ENCODE measurements at regions not wholly inside any gene's neighbourhood (a gene's known extent, or its start where the extent isn't known, plus 50 kb on each side); places are given as distances from the start of the nearest gene placed in this dataset.

DNA sequence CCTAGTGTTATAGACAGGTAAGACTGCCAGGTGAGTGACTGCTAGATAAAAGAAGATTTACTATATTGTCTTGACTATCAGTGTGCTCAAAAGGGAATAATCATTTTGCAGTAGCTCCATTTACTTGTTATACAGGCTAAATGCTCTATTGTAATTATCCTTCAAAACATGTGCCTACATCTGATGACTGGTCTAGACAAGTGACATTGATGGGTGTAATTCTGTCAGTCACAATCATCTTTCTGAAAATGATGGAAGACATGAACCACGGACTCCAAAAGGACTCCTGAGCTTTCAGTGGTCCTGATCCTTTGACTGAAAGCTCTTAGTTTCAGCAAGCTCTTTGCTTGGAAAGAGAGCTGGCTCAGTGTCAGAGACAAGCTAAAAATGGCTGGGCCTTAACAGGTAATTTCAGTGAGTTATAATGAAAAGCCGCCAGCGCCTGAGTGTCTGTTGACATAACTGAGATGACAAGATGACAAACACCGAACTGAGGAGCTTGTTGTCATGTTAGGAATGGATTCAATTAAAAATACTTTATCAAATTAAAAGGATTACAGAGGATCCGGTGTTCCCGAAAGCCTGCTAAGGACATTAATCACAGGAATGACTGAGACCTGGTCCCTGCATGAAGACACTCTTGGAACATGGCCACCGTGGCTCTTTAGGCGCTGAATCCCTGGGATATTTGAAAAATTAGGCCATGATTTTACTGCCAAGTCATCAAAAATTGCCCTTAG, 141.7 kb downstream of the CMPK2 start:
- no peak for TF ChIP-seq CTCF (IDR thresholded peaks at IDR 0.05; ENCODE audit: borderline replicate concordance, insufficient read depth, low read depth, low read length)
- H3K4me3 ChIP-seq (ENCODE audit: low read depth, low read length): no peak overlapping the region

- TF ChIP-seq CTCF (IDR thresholded peaks at IDR 0.05; ENCODE audit: borderline replicate concordance, insufficient read depth, low read depth, low read length): no peak
- no peak overlapping the region for H3K4me3 ChIP-seq (ENCODE audit: low read depth, low read length)
Measured at GRCh38 chr2:6724605-6725140, 141.0 kb downstream of the CMPK2 start.

GRCh38 chr2:6728156-6728555, 137.6 kb downstream of the CMPK2 start:
- no peak overlapping the region for H3K4me3 ChIP-seq (ENCODE audit: low read depth, low read length)
- no peak for TF ChIP-seq CTCF (IDR thresholded peaks at IDR 0.05; ENCODE audit: borderline replicate concordance, insufficient read depth, low read depth, low read length)

DNA sequence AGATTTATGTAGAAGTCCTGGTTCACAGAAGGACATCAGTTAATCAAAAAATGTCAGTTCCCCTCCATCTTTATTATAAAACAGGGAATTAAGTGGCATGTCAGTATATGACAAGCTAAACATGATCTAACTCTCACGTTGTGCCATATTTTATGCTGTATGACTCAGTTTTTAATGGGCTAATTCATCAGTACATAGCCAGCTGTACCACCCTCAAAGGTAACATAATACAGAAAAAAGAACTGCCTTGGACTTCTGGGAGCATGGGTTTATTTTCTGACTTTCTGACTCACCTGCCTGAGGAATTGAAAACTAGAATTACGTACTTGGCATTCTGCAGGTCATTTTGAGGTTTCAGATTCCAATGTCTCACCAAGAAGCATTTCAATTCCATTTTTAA, 135.7 kb downstream of the CMPK2 start:
- no peak for TF ChIP-seq CTCF (IDR thresholded peaks at IDR 0.05; ENCODE audit: borderline replicate concordance, insufficient read depth, low read depth, low read length)
- no peak overlapping the region for H3K4me3 ChIP-seq (ENCODE audit: low read depth, low read length)

GRCh38 chr2:6730649-6731532, 134.8 kb downstream of the CMPK2 start:
- no peak for TF ChIP-seq CTCF (IDR thresholded peaks at IDR 0.05; ENCODE audit: borderline replicate concordance, insufficient read depth, low read depth, low read length)
- no peak overlapping the region for H3K4me3 ChIP-seq (ENCODE audit: low read depth, low read length)

- no peak for TF ChIP-seq CTCF (IDR thresholded peaks at IDR 0.05; ENCODE audit: borderline replicate concordance, insufficient read depth, low read depth, low read length)
- H3K4me3 ChIP-seq (ENCODE audit: low read depth, low read length): no peak overlapping the region
Measured at GRCh38 chr2:6739547-6739946, 126.2 kb downstream of the CMPK2 start.

All from GM12875 (cell line).